WI38 (cell line): ENCODE measurements at regions not wholly inside any gene's neighbourhood (a gene's known extent, or its start where the extent isn't known, plus 50 kb on each side); places are given as distances from the start of the nearest gene placed in this dataset.

Source experiments
- H3K4me3 ChIP-seq: 2 replicates; pipeline ENCODE4 v1.5.1; 2011; ENCODE audit warnings: low read depth, mild to moderate bottlenecking, control low read depth, low read length
- TF ChIP-seq, protein P1 (sequence below): IDR thresholded peaks from 2 replicates; pipeline ENCODE4 v1.5.1; 2012; ENCODE audit warnings: low read depth, mild to moderate bottlenecking, control low read depth, low read length

DNA sequence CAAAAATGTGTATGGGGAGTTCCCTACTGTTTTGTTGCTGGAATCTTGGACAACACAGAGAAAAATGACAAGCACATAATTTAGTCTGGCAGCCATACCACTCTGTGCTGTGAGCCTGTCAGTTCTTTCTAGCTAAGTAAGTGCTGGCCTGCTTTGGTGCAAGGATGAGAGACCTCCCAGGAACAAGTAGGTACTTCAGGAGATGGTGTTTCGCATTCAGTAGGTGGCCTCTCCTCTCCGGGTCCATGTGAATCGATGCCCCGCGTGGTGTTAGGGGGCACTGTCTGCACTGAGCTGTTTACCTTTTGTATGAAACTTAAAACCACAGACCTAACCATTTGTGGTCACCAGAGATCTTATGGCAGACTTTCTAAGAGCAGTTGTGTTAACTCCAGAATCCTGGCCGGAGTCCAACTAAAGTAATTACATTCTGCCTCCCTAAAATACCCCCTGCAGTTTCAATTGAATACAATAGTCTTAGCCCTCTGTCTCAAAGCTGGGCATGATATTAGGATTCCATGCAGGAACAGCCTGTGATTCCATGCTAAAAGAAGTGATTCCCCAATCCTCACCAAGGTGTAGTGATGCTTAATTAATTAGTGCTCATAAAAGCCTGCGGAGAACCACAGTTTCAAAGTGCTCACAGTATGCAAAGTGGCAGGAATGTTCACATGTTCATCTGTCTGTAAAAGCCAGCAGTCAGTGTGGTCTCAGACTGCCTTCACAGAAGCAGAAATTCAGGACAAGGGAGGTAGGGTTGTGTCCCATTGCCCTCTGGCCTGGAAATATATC, 64.2 kb downstream of the LLPH start:
- TF ChIP-seq, protein P1, sequence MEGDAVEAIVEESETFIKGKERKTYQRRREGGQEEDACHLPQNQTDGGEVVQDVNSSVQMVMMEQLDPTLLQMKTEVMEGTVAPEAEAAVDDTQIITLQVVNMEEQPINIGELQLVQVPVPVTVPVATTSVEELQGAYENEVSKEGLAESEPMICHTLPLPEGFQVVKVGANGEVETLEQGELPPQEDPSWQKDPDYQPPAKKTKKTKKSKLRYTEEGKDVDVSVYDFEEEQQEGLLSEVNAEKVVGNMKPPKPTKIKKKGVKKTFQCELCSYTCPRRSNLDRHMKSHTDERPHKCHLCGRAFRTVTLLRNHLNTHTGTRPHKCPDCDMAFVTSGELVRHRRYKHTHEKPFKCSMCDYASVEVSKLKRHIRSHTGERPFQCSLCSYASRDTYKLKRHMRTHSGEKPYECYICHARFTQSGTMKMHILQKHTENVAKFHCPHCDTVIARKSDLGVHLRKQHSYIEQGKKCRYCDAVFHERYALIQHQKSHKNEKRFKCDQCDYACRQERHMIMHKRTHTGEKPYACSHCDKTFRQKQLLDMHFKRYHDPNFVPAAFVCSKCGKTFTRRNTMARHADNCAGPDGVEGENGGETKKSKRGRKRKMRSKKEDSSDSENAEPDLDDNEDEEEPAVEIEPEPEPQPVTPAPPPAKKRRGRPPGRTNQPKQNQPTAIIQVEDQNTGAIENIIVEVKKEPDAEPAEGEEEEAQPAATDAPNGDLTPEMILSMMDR = no peak
- H3K4me3 ChIP-seq = no peak overlapping the region

DNA sequence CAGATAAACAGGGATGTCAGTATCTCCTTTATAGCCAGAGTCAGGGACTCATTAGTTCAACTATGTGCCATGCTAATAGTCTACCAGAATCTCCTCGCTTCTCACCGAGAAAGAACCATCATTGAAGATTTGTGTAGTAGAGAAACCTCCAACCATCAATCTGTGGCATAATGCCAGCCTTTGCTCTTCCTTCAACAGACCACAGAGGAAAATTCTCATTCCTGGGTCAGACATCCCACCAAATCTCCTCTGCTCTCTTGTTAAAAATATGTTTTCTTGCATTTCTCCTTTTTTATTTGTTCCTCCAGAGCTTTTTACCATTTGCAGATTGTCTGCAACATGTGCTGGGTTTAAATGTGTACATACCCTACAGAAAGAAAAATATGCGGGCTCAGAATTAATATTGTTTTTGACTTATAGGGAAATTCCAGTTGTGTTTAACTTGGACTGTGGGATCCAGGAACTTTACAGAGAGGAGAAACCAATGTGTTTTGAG, 64.9 kb downstream of the LLPH start:
- H3K4me3 ChIP-seq = no peak overlapping the region
- TF ChIP-seq, protein P1 = no peak

DNA sequence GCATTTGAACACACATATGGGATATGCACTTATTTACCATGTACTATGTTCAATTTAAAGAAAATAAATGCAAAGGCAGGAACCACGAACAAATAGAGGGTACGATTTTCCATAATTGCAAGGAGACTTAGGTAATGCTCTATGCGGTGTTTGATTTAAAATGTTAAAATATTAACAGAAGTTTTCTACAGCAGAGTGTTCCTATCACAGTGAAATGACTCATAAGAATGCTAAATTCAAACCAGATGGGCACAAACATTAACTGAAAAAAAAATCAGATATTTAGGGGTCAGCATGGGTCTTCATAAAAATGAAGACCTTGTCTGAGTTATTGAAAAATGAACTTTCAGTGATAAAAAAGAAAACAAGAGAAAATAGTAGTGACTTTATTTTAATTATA, 65.4 kb downstream of the LLPH start:
- no peak overlapping the region for H3K4me3 ChIP-seq
- TF ChIP-seq, protein P1 = no peak

DNA sequence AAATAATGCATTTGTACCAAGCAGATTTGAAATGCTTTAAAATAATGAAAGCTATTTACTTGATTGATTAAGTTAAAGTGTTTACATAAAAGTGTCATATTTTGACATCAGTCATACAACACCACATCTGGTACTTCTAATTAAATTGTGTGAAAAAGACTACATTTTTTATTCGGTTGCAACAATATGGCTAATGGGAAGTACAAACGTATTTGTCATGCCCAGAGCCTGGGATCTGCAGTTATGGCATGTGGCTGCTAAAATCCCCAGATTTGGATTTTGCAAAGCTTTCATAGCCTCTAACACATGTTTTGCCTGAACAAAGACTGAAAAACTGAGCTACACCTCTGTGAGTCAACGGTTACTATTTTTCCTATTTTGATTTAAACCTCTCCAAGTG, 66.6 kb downstream of the LLPH start:
- TF ChIP-seq, protein P1 = no peak
- no peak overlapping the region for H3K4me3 ChIP-seq

DNA sequence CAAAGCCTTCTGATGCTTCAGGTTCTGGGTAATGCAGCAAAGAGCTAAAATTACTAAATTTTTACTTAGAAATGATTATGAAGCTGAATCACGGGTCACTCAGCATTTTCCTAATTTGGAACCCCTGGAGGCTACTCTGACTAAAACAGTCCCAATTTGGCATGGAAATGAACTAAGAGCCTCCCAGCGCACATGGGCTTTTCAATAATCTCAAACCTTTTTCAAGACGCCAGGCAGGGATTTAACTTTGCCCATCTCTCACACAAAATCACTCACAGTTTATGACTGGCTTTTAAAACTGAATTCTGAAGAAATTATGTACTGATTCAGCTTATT, 68.3 kb downstream of the LLPH start:
- TF ChIP-seq, protein P1 = no peak
- H3K4me3 ChIP-seq = no peak overlapping the region

DNA sequence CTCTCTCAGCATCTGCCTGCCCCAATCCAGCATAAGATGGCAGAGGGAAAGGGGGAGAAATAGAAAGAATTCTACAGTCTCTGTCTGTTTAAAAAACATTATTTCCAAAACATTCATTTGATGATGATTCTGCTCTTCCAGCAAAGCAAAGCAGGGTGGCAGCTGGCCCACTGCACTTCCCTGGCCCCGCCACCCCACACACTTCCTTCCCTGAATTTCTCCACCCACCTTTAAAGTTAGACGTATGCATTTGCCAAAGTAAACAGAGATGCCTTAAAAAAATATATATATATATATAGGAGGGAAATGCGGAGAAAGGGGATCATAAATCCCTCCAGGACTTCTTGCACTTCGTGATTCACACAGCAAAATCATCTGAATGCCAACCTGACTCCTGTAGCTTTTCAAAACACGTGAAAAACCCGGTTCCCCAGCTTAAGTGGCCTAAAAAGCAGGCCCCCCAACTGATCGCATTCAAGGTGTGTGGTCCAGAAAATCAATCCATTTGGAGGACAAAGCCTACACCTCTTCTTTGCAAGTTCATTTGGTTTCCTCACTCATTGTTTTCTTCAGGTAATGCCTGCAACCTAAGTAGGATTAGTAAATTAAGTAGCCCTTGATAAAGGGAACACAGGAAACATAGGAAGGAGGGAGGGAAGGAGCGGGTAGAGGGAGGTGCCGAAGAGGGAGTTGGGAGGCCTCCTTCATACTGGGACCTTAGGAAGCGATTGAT, 68.8 kb downstream of the LLPH start:
- H3K4me3 ChIP-seq = no peak overlapping the region
- TF ChIP-seq, protein P1 = no peak

DNA sequence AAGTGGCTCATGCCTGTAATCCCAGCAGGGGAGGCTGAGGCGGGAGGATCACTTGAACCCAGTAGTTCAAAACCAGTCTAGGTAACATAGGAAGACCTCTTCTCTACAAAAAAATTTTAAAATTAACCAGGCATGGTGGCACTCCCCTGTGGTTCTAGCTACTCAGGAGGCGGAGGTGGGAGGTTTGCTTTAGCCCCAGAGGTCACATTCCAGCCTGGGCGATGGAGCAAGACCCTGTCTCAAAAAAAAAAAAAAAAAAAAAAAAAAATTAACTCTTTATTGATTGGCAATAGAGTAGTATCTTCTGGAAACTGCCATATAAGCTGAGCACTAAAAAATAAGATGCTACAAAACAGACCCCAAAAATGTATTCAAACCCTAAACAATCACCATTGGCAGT, 69.5 kb downstream of the LLPH start:
- no peak overlapping the region for H3K4me3 ChIP-seq
- TF ChIP-seq, protein P1 = no peak
